ENCODE measurements at regions not wholly inside any gene's neighbourhood (a gene's known extent, or its start where the extent isn't known, plus 50 kb on each side); places are given as distances from the start of the nearest gene placed in this dataset.

- H3K27me3 ChIP-seq (replicated peaks in 1 of 2; ENCODE audit: control insufficient read depth in 2 of 2, insufficient read depth in 2 of 2, low read length in 1 of 2), result no peaks in the 10 kb centered on the region
- no peak for ATAC-seq
- H2AFZ ChIP-seq (ENCODE audit: control insufficient read depth, low read depth, low read length), result no peak overlapping the region
- 10% methylated on average over 1 of the region's 1 CpG for WGBS (ENCODE audit: insufficient coverage, insufficient replicate concordance, low lambda C conversion rate, missing lambda C conversion rate)
- H3K4me3 ChIP-seq, result no peak overlapping the region
- H3K4me2 ChIP-seq (ENCODE audit: control insufficient read depth, insufficient read depth), result no peak overlapping the region
- H3K4me1 ChIP-seq (ENCODE audit: control insufficient read depth, insufficient read depth, low read length), result no peaks in the 10 kb centered on the region
- ChIA-PET POLR2A (no interaction called here), RAD21 (ENCODE audit: unreplicated experiment) (no interaction called here), CTCF (no interaction called here), SMC1A (ENCODE audit: uncharacterized antibody, unreplicated experiment) (no interaction called here)
- no peak overlapping the region for H3K9ac ChIP-seq (ENCODE audit: control insufficient read depth, insufficient read depth, low read length)
- H3K36me3 ChIP-seq (ENCODE audit: control insufficient read depth in 2 of 2, insufficient read depth in 2 of 2, low read length in 1 of 2), result no peaks in the 10 kb centered on the region
- in situ Hi-C loops (cut with MboI), result no loop called here
- no peak for FAIRE-seq
- DNase-seq (ENCODE audit: low read depth, low spot score), result no peak
- intact Hi-C loops (cut with micrococcal nuclease; ENCODE audit: unreplicated experiment), result no loop called here
- no peak overlapping the region for H3K27ac ChIP-seq (ENCODE audit: control insufficient read depth, insufficient read depth)
- BruUV-seq (replicated peaks), result no TSS peak
- no peaks in the 10 kb centered on the region for H3K79me2 ChIP-seq (ENCODE audit: control insufficient read depth, insufficient read depth, low read length)
- no peaks in the 10 kb centered on the region for H3K9me3 ChIP-seq (replicated peaks; ENCODE audit: control insufficient read depth, insufficient read depth, low read length)
- H4K20me1 ChIP-seq (ENCODE audit: control insufficient read depth, insufficient read depth), result no peaks in the 10 kb centered on the region
- no peak for TF ChIP-seq ZNF217 (IDR thresholded peaks at IDR 0.05)
- TF ChIP-seq MYC (IDR thresholded peaks at IDR 0.05; ENCODE audit: insufficient read depth, insufficient read length, insufficient replicate concordance, low read length, severe bottlenecking), result no peak
- TF ChIP-seq SMC3 (IDR thresholded peaks at IDR 0.05; ENCODE audit: borderline replicate concordance, low read length), result no peak
- TF ChIP-seq BACH1 (IDR thresholded peaks at IDR 0.05; ENCODE audit: borderline replicate concordance), result no peak
- TF ChIP-seq CREB1 (IDR thresholded peaks at IDR 0.05; ENCODE audit: low read depth), result no peak
- no peak for TF ChIP-seq EED (IDR thresholded peaks at IDR 0.05; ENCODE audit: low read depth)
- no peak for TF ChIP-seq NFIC (IDR thresholded peaks at IDR 0.05; ENCODE audit: low read depth, low read length)
- TF ChIP-seq NFXL1 (IDR thresholded peaks at IDR 0.05; ENCODE audit: borderline replicate concordance), result no peak
- TF ChIP-seq CBX3 (IDR thresholded peaks at IDR 0.05; ENCODE audit: borderline replicate concordance, low read depth), result no peak
- TF ChIP-seq ZNF687 (IDR thresholded peaks at IDR 0.05), result no peak
- TF ChIP-seq TBL1XR1 (IDR thresholded peaks at IDR 0.05; ENCODE audit: low read depth, low read length), result no peak
- no peak for TF ChIP-seq MXI1 (IDR thresholded peaks at IDR 0.05; ENCODE audit: low read depth, low read length)
Measured at GRCh38 chr5:165405340-165405739, 1899.9 kb downstream of the MAT2B start.

Measured in GM12878 (cell line).